HepG2 (cell line): ENCODE measurements at regions not wholly inside any gene's neighbourhood (a gene's known extent, or its start where the extent isn't known, plus 50 kb on each side); places are given as distances from the start of the nearest gene placed in this dataset.

Experiments used
- ATF2 ChIP-seq: sonication (generic); formaldehyde crosslinking; IDR thresholded peaks from 2 replicates; pipeline ENCODE4 v1.4.0; 2020; ENCODE audit warnings: missing genetic modification reagents
- BCL6 ChIP-seq: IDR thresholded peaks from 2 replicates; pipeline ENCODE4 v1.6.1; 2016; ENCODE audit warnings: missing genetic modification reagents, missing compliant biosample characterization
- CENPBD1 ChIP-seq: sonication (generic); formaldehyde crosslinking; IDR thresholded peaks from 2 replicates; pipeline ENCODE4 v1.8.0; 2022; ENCODE audit warnings: missing genetic modification reagents, low read depth, mild to moderate bottlenecking, borderline replicate concordance
- CREB1 ChIP-seq, 2 experiments: fragments of 450-650 bp in 1 of 2; IDR thresholded peaks; 2 replicates each; pipeline ENCODE4 v1.6.1; 2016 to 2017; ENCODE audit warnings: control low read depth in 1 of 2, mild to moderate bottlenecking in 1 of 2, missing compliant biosample characterization in 1 of 2, missing genetic modification characterization in 1 of 2
- EP300 ChIP-seq, 3 experiments: sonication (generic) in 1 of 3; formaldehyde crosslinking in 1 of 3; IDR thresholded peaks; 2 replicates each; pipeline versions ENCODE4 v1.5.1 to v1.6.1; 2011 to 2020; ENCODE audit warnings: low read depth in 2 of 3, low read length in 2 of 3, borderline replicate concordance in 1 of 3, improper control_type of control experiment in 1 of 3, mild to moderate bottlenecking in 1 of 3, missing genetic modification reagents in 1 of 3, moderate library complexity in 1 of 3
- FOSL2 ChIP-seq: sonication (generic); formaldehyde crosslinking; IDR thresholded peaks from 2 replicates; pipeline ENCODE4 v1.4.0; 2020; ENCODE audit warnings: missing genetic modification reagents
- FOXJ3 ChIP-seq: sonication (generic); formaldehyde crosslinking; IDR thresholded peaks from 2 replicates; pipeline ENCODE4 v1.4.0; 2020; ENCODE audit warnings: missing genetic modification reagents, mild to moderate bottlenecking, borderline replicate concordance
- FOXO1 ChIP-seq: sonication (generic); formaldehyde crosslinking; IDR thresholded peaks from 2 replicates; pipeline ENCODE4 v1.4.0; 2020; ENCODE audit warnings: missing genetic modification reagents
- FOXP4 ChIP-seq: sonication (generic); formaldehyde crosslinking; IDR thresholded peaks from 2 replicates; pipeline ENCODE4 v1.4.0; 2020; ENCODE audit warnings: missing genetic modification reagents
- HMG20A ChIP-seq: IDR thresholded peaks from 2 replicates; pipeline ENCODE4 v1.6.1; 2016; ENCODE audit warnings: borderline replicate concordance
- HOXA5 ChIP-seq: sonication (generic); formaldehyde crosslinking; IDR thresholded peaks from 2 replicates; pipeline ENCODE4 v1.4.0; 2020; ENCODE audit warnings: missing genetic modification reagents
- MTA1 ChIP-seq: sonication (generic); formaldehyde crosslinking; IDR thresholded peaks from 2 replicates; pipeline ENCODE4 v1.4.0; 2020; ENCODE audit warnings: missing genetic modification reagents, mild to moderate bottlenecking, borderline replicate concordance
- MXD4 ChIP-seq: IDR thresholded peaks from 2 replicates; pipeline ENCODE4 v1.6.1; 2016; ENCODE audit warnings: mild to moderate bottlenecking, missing biosample characterization, missing genetic modification reagents
- PITX1 ChIP-seq: sonication (generic); formaldehyde crosslinking; IDR thresholded peaks from 2 replicates; pipeline ENCODE4 v1.5.1; 2020; ENCODE audit warnings: mild to moderate bottlenecking, missing genetic modification reagents
- POGZ ChIP-seq: sonication (generic); formaldehyde crosslinking; IDR thresholded peaks from 2 replicates; pipeline ENCODE4 v1.4.0; 2020; ENCODE audit warnings: mild to moderate bottlenecking, missing genetic modification reagents
- RBM22 ChIP-seq: fragments of 200-400 bp; formaldehyde crosslinking; optimal IDR thresholded peaks from 2 replicates; pipeline ENCODE3; 2017; ENCODE audit warnings: mild to moderate bottlenecking, low read length, moderate library complexity
- SALL1 ChIP-seq: sonication (generic); formaldehyde crosslinking; IDR thresholded peaks from 2 replicates; pipeline ENCODE4 v1.8.0; 2022; ENCODE audit warnings: mild to moderate bottlenecking, missing genetic modification reagents
- SMAD9 ChIP-seq: sonication (generic); formaldehyde crosslinking; IDR thresholded peaks from 2 replicates; pipeline ENCODE4 v1.5.1; 2020; ENCODE audit warnings: mild to moderate bottlenecking, missing genetic modification reagents
- SOX6 ChIP-seq, 2 experiments: fragments of 450-650 bp in 1 of 2; sonication (generic) in 1 of 2; formaldehyde crosslinking in 1 of 2; IDR thresholded peaks; 2 replicates each; pipeline versions ENCODE4 v1.4.0 to v1.6.1; 2017 to 2020; ENCODE audit warnings: antibody characterized with exemption in 1 of 2, mild to moderate bottlenecking in 1 of 2, missing genetic modification reagents in 1 of 2
- ZMYM2 ChIP-seq: sonication (generic); formaldehyde crosslinking; IDR thresholded peaks from 2 replicates; pipeline ENCODE4 v1.8.0; 2022; ENCODE audit warnings: mild to moderate bottlenecking, missing genetic modification reagents
- ZNF430 ChIP-seq: sonication (generic); formaldehyde crosslinking; IDR thresholded peaks from 2 replicates; pipeline ENCODE4 v1.9.0; 2021; ENCODE audit warnings: mild to moderate bottlenecking, missing genetic modification reagents
- ZNF503 ChIP-seq: sonication (generic); formaldehyde crosslinking; IDR thresholded peaks from 2 replicates; pipeline ENCODE4 v1.4.0; 2020; ENCODE audit warnings: missing genetic modification reagents
- ZNF639 ChIP-seq: conservative IDR thresholded peaks from 2 replicates; pipeline ENCODE4 v1.6.1; 2018; ENCODE audit warnings: missing genetic modification reagents

- TF ChIP-seq ZNF503 (CRISPR knock-in tag) (peak; percentile 63; the same call in 1 of the 2 replicates), HOXA5 (CRISPR knock-in tag) (0 out of 2 replicates have a peak, but pooled peaks have one; percentile 36), MTA1 (CRISPR knock-in tag) (peak; percentile 40; the same call in 1 of the 2 replicates), ZNF430 (peak; percentile 64; the same call in 1 of the 2 replicates), SALL1 (peak; percentile 60; the same call in 1 of the 2 replicates), FOXP4 (peak; percentile 86), EP300 (IDR thresholded peaks at IDR 0.05; ENCODE audit: low read depth in 2 of 2, low read length in 2 of 2) (peak in 1 of 2 experiments; percentile 74; a peak in 2 of 4 replicates), EP300 (CRISPR knock-in tag; IDR thresholded peaks at IDR 0.05; ENCODE audit: borderline replicate concordance) (peak; percentile 55), SOX6 (IDR thresholded peaks at IDR 0.05) (no peak), SOX6 (CRISPR knock-in tag; IDR thresholded peaks at IDR 0.05) (peak; percentile 99), ZMYM2 (CRISPR knock-in tag) (peak; percentile 76; the same call in 1 of the 2 replicates), ATF2 (peak; percentile 69; the same call in 1 of the 2 replicates), FOXO1 (peak; percentile 77), POGZ (CRISPR knock-in tag) (peak; percentile 88), CREB1 (IDR thresholded peaks at IDR 0.05) (no peak), CREB1 (CRISPR knock-in tag; IDR thresholded peaks at IDR 0.05) (0 out of 2 replicates have a peak, but pooled peaks have one; percentile 38), SMAD9 (no peak), FOXJ3 (peak; percentile 96), PITX1 (peak; percentile 22; the same call in 1 of the 2 replicates), FOSL2 (CRISPR knock-in tag) (peak; percentile 37; the same call in 1 of the 2 replicates), BCL6 (CRISPR knock-in tag) (peak; percentile 66; the same call in 1 of the 2 replicates), ZNF639 (CRISPR knock-in tag) (0 out of 2 replicates have a peak, but pooled peaks have one; percentile 30), MXD4 (0 out of 2 replicates have a peak, but pooled peaks have one; percentile 31), CENPBD1 (no peak), HMG20A (CRISPR knock-in tag) (peak; percentile 87), RBM22 (peak; percentile 74)
These were observed 121.4 kb upstream of the MGAT5 start (continued) for GRCh38 chr2:134132490-134132857.
